SIG-M5 (cell line): ENCODE measurements at regions not wholly inside any gene's neighbourhood (a gene's known extent, or its start where the extent isn't known, plus 50 kb on each side); places are given as distances from the start of the nearest gene placed in this dataset.

Experiments
- DNase-seq: peaks from one replicate; lab custom pipeline; 2025; lab: John Stamatoyannopoulos, UW

DNA sequence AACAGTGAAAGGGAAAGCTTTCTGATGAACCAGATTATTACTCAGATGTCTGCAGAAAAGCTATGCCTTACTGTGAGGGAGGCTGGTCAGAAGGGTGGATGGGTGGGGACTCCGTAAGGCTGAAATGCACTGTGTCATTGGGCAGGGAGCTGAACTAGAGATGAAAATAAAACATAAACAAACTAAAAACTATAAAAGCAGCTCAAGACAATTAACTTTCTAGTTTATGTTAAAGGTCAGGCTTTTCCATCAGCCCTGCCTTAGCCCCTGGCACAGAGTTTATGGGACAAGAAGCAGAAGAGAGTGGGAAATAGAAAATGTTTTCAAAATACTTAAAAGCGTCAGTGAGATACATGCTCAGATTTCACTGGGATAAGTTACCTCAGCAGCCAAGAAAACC lies 310.0 kb upstream of the UBE2E2 start:
- DNase-seq = no peak

DNA sequence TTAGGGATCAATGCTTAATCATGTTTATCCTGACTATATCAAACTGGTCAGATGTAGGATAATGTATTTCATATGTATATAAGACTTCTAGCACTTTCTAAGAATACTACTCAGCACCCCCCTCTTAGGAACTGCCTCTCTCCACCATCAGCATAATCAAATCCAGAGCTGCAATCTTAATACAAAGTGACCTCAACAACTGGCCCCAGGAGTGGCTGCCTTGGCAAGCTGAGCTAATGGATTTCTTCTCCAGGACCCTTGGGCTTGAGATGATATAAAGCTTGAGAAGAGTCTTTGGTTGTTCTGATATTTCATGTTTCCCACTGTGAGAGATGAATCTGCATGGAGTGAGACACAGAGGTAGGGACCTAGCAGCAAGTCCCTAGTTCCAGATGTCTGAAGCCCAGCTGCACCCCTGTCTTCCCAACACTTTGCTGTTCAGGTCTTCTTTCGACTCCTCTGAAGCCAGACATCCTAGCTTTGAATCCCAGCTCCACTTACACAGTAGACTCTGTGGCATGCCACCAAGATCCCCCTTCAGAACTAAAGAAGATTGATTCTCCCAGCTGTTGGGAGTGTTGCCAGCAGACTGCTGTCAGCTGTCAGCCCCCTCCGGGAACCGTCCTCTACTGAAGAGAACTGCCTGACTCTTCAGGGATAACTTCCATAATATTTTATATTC lies 309.3 kb upstream of the UBE2E2 start:
- no peak for DNase-seq

DNA sequence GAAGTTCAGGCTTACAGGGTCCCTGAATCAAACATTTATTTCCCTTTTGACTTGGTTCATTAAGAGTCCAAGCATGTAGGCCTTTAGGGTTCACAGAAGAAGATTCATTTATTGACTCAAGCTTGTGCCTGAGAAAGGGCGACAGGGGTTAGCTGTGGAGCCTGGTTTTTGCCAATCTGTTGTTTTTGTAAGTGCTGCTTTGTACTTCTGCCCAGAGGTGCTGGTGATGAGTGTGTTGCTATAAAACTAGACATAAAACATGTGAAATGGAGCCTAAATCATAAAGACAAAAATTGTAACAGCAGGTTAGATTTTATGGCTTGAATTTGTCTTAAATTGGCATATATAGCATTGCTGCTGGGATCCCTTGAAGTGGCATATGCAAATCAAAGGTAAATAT lies 308.3 kb upstream of the UBE2E2 start:
- no peak for DNase-seq

DNA sequence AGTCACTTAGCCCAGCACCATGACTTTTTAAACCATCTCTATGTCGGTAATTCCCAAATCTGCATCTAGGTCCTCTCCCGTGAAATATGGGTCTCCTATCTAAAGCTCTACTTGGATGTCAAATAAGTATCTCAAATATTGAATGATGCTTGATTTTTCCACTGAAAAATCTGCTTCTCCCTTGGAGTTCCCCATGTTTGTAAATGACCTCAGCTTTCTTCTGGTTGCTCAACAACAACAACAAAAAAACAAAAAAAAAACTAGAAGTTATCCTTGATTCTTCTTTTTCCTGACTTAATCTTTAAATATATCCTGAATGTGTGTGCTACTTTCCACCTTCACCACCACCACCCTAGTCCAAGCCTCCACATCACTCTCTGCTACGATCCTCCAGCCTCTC lies 307.5 kb upstream of the UBE2E2 start:
- DNase-seq = no peak

DNA sequence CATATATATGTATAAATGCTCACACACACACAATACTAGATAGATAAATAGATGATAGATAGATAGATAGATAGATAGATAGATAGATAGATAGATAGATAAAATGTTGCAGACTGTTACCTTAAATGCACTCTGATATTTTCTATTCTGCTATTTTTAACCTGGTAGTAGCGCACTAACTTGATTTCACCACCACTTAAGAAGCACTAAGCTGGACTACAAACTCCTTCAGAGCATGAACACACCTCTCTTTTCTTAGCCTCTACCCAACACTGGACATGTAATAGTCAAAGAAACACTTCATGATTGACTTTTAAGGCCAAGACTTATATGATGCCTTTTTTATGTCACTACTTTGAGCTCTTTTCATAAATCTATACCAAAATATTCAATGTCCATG lies 304.6 kb upstream of the UBE2E2 start:
- no peak for DNase-seq

DNA sequence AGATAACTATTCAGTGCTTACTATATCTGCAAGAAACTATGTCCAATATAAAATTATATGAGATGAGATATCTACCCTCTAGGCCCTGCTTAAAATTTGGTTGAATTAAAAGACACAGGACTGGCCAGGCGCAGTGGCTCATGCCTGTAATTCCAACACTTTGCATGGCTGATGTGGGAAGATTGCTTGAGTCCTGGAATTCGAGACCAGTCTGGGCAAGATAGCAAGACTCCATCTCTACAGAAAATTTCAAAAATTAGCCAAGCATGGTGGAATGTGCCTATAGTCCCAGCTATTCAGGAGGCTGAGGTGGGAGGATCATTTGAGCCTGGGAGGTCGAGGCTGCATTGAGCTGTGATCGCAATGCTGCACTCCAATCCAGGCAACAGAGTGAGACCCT lies 303.7 kb upstream of the UBE2E2 start:
- no peak for DNase-seq

DNA sequence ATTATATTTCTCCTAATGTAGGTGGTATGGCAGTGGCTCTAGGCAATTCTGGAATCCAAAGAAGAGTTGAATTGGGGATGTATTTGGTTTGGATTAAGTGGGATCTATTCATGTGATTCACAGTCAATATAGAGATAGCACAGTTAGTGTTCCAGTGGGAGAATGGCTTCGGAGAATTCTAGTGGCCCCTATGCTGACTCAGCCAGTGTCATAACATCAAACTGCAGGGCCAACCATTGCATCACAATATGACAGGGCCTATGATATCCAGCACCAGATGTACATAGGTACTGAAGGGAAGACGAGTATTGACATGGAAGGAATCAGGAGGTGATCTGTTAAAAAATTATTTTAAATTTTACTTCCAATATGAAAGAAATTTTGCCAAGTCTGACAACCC lies 302.8 kb upstream of the UBE2E2 start:
- no peak for DNase-seq

DNA sequence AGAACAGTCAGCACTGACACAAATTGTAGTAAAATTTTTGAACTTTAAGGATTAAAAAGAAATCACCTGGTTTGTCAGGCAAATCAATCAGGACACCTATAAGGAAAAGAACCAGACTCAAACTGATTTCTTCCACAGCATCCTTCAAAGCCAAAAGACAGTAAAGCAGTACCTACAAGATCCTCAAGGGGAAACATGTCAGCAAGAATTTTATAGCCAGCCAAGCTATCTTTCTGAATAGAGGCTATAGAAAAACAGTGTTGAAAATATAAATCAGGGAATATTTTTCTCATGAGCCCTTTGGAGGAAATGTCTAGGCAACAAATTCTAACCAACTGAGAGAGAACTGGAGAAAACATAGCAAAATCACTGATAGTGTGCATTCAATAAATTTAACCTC lies 301.4 kb upstream of the UBE2E2 start:
- no peak for DNase-seq

DNA sequence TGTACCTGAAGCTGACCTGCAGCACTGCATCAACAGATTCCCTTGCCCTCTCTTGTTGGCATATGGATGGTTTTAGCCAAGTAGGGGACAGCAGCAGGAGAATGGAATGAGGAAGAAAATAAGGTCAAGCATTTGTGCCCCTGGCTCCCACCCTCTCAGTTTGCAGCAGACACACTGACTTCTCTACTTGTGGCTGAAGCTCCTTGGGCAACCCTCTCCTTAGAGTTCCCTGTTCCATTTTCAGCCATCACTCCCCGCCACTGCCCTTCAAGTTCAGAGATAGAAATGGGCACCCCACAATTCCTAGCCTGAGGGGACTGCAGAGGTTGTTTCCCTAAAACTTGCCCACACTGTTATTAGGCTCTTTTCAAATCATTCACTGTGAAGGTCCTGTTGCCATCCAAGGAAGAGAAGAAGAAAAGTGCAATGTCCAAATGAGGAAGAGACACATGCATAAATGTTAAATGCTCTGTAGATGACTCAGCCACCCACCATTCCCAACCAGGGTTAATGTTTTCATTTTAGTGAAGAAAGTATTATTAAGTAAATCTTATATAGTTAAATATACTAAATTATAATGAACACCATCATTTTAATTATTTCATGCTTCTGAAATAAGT lies 295.9 kb upstream of the UBE2E2 start:
- DNase-seq = no peak

DNA sequence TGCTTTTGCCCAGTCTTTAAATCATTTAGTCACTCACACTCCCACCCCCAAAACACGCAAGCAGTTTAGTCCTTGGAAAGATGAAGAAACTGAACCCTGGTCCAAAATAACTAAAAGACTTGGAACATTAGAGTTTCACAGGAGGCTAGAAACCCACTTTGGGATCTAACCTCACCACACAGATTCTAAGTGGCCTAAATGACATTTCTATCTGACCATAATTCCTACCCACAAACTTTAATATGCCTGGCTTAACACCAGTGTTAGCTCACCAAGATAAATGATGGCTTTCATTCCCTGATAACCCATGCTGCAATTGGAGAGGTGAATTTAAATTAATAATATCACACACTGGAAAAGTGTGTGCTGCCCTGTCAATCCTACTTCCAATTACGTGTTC lies 295.3 kb upstream of the UBE2E2 start:
- no peak for DNase-seq

DNA sequence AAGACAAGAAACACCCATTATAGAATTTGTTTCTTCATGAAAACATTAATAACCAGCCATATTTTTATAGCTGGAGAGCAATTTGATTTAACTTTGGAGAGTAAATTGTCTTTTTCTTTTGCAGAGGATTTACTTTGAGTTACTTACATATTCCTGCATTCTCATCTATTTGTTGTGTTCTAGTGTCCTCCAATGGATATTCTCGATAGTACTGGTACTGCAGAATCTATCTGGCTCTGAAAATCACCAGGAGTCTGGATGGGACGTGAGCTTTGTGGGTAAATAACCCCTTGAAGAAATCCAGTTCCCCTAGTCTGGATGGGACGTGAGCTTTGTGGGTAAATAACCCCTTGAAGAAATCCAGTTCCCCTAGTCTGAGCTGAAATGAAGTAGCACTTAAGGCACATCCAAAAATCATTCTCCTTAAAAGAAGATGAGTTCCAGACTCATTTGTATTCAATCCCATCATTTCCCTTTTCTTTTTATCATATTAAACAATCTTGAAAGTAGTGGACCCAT lies 294.1 kb upstream of the UBE2E2 start:
- no peak for DNase-seq

DNA sequence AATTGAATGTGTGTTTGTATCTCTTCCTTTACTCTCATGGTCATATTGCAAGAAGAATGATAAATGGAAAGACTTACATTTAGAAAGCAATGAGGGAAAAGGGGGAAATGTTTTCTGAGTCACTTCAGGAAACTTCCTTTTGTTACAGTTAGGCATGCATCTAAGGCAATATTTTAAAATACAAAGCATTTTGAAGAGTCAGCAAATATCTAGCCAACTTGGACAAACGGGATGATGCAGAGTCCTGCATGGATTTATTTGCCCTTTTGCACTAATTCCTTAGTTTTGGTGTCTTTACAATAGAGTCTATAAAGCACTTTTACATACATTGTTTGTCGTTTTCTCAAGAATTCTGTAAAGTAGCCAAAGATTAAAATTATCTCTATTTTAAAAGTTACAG lies 286.2 kb upstream of the UBE2E2 start:
- DNase-seq = no peak

DNA sequence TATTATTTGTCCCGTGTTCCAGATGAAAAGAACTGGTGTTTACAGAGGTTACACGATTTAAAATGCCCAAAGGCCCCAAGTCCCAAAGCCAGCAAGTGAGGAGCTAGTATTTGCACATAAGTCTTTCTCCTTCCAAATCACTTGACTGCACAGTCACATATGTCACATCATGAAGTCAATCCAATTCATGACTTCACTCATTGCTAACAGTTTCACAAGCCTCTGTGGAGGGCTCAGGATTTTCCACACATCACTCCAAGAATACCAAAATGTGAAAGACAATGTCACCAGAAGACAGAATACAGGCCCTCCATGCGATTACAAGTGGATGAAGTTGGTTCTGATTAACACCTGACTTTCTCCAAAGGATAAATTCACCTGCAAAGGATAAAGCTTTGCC lies 283.1 kb upstream of the UBE2E2 start:
- no peak for DNase-seq

DNA sequence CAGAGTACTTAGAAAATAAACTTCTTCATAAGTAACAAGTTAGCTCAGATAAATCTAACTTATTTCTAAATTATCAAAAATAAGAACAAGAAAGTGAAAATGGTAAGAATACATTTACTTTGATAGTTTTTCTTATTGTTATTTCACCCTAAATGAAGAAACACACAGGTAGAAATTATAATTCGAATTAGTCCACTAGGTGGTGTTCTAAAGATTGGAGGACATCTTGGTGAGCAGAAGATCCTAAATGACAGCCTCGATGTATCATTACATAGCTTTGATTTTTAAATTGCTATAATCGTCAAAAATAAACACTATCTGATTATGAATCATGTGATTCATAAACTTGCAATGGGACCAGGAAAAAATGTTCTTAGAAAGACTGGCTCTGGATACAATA lies 280.8 kb upstream of the UBE2E2 start:
- DNase-seq = no peak

DNA sequence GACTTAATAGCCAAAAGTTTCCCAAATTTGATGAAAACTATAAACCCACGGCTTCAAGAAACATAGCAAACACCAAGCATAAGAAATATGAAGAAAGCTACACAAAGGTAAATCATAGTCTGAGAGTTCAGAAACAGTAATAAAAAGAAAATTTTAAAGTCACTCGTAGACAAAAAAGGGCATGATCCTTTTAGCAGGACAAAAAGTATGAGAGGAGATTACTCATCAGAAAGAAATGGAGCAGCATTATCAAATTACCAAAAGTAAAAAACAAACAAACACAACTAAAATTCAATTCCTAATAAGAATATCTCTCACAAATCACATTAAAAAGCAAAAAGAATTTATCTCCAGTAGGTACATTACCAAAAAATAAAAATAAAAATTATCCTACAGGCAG lies 279.4 kb upstream of the UBE2E2 start:
- DNase-seq = no peak

DNA sequence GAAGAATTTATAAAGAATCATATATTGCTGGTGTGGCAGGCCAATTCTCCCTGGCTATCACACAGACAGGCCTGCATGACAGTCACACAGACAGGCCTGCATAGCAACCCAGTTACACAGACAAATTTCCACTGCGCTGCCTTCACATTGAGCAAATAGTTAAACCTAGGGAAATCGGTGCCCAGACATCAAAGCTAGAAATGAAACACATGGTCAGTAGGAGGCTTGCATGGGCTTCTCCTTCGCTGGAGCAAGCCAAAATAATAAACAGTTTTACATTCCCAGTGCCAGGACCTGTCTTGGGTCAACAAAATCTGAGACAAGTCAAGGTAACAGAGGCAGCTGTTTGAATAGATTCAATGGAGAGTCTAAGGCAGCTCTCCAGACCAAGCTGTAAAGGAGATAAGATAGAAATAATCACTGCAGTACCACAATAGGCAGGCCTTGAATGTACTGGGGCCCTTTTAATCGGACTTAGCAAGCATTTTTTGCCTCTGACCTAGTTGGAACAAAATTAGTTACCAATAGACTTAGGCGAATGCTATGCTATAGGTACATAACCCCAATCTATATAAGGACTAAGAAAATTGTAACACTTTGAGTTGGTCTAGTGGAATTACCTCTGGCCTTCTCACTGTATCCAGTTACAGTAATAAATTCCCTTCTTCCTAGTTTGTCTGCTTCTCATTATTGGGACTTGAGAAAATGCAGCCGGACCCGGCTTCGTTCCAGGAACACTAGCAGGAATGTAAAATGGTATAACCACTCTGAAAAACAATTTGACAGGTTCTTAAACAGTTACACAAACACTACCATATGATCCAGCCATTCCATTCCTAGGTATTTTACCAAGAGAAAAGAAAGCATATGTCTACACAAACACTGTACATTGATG lies 274.7 kb upstream of the UBE2E2 start:
- no peak for DNase-seq

DNA sequence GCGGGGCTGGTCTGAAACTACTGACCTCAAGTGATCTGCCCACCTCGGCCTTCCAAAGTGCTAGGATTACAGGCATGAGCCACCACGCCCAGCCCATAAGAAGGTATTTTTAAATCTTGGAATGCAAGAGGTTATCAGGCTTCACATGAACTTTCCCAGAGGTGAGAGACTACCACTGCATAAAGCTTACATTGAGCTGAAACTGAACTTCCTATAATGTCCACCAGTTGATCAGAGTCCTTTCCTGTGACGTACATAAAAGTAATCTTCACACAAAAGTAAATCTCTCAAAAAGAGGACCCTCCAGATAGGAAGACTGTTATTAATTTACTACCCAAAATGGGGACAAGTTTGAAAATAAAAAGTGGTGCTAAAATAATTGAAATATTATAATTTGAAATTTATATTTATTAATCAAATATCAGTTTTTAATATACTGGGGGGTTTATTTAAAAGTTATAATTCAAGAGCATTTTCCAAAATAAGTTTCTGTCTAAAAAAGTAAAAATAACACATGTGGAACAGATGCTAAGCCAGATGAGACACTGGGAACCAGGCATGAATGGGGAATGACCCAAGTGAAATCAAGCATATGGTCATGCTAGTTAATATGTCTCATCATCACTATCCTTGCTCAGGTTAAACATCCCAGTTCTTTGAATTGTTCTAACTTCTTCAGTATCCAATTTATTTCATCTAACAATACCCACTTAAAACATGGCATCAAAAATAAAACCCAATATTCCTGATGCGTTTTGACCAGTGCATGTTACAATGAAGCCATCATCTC lies 269.9 kb upstream of the UBE2E2 start:
- DNase-seq = no peak

DNA sequence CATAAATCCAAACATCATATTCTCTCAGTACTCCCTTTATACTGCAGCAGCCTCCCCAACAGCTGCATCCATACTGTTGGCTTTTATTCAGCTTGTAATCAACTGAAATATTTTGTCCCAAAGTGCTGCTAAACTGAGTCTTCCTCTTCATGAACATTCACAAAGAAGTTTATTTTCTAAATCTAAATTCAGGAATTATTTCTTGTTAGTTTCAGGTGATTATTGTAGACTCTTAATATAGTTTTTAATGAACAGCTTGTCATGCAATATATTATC lies 269.3 kb upstream of the UBE2E2 start:
- no peak for DNase-seq

DNA sequence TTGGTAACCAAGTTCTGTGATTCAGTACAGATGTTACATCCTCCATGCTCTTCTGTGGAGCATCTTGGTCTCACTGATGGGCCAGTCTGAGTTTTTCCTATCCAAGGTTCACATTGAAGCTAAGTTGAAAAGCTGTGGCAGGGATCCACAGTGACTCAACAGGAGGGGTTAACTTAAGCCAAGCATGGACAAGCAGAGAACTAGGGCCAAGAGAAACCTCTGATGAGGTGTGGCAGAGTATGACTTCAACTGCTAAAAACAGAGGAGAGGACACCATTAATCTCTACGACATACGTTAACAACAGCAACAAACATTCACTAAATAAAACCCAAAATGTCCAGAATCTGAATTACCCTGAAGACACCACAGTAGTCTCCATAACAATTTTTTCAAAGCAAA lies 268.1 kb upstream of the UBE2E2 start:
- no peak for DNase-seq

DNA sequence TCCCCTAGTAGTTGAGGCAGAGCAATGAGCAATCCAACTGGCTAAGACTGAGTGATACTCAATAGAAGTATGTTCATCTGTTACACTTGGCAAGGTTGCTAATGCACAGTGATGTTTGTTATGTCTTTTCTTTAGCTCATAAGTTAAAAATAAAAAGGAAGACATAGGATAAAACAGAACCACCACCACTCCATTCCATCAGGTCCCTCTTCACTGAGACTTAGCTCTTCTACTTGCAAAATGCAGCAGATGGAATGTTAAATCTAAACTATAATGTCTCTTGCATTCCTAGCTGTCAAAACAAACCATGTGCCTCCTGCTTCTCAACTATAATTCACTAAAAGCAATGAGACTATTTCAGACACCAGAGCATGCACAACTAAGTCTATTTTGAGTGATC lies 265.6 kb upstream of the UBE2E2 start:
- DNase-seq = no peak

DNA sequence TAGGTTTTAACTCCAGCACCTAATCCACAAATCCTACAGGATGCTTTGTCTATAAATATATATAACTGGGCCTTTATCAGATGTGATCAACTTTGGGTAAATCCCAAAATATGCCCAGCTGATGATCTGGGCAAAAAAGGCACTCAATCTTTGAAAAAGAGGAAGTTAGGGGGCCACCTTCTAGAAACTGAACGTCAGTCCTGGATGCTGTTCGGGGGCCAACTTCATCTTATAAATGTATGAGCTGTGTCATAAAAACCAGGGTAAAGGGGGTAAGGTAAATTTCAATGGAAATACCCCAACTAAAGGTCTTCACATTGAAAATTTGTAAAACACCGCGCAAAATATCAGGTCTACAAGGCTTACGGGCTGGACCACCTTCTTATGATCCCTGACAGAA lies 264.4 kb upstream of the UBE2E2 start:
- DNase-seq = no peak

DNA sequence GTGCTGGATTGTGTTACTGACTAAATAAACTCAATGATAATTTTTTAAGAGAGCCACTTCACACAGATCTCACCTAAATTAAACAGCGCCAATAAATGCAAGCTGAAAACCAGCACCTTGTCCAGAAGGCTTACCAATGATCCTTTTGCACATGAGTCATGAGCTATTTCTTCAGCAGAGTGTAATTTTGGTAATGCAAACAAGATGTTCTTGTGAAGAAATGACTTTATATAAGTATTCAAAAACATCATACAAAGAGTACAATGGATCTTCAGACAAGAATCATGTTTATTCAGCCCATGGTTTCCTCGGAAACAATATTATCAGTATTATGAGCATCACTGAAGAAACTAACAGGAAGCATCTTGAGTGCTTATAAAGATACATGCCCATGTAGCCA lies 263.8 kb upstream of the UBE2E2 start:
- DNase-seq = no peak

DNA sequence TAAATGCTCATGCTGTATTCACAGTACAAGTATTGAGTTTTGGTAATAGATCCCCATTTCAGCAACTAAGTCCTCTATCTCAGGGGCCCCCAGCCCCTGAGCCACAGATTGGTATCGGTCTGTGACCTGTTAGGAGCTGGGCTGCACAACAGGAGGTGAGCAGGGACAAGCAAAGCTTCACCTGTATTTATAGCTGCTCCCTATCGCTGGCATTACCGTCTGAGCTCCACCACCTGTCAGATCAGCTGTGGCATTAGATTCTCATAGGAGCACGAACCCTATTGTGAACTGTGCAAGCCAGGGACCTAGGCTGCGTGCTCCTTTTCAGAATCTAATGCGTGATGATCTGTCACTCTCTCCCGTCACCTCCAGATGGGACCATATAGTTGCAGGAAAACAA lies 262.8 kb upstream of the UBE2E2 start:
- DNase-seq = no peak
